ENCODE measurements at regions not wholly inside any gene's neighbourhood (a gene's known extent, or its start where the extent isn't known, plus 50 kb on each side); places are given as distances from the start of the nearest gene placed in this dataset.

- TF ChIP-seq POLR2A (IDR thresholded peaks at IDR 0.05) (no peak), CTCF (IDR thresholded peaks at IDR 0.05 in 8 of 11, conservative IDR thresholded peaks at IDR 0.05 in 3 of 11) (no peak)
Measured at GRCh38 chr7:17234030-17234397, 64.4 kb upstream of the AHR start.

Measured in spleen (tissue), 7 donors.